B cell (primary cell): ENCODE measurements at regions not wholly inside any gene's neighbourhood (a gene's known extent, or its start where the extent isn't known, plus 50 kb on each side); places are given as distances from the start of the nearest gene placed in this dataset.

Source experiments
- ATAC-seq: fragments of 200-7000 bp; cut with Tn5 transposase; one replicate; pipeline ENCODE4 v1.10.0; 2021; ENCODE audit warnings: low read depth, mild to moderate bottlenecking, moderate number of reproducible peaks, moderate library complexity
- CTCF ChIA-PET: fragments of 350-600 bp; sonication (Branson Sonifier 250); formaldehyde crosslinking; loops from one replicate; lab custom pipeline; 2021; ENCODE audit warnings: antibody characterized with exemption, inconsistent platforms; lab: Charles Lee
- POLR2A ChIA-PET: fragments of 350-600 bp; sonication (Branson Sonifier 250); formaldehyde crosslinking; loops from one replicate; lab custom pipeline; 2021; ENCODE audit warnings: antibody characterized with exemption; lab: Charles Lee
- DNase-seq: peaks from one replicate; pipeline ENCODE4 v3.0.0; 2013
- H2AFZ ChIP-seq: 2 replicates; pipeline ENCODE4 v1.6.1; 2012; ENCODE audit warnings: mild to moderate bottlenecking, low read depth, low read length; ENCODE audit not compliant: insufficient read depth, poor library complexity, severe bottlenecking
- H3K27ac ChIP-seq, 2 donors: 1 replicate in 1 of 2; 2 replicates in 1 of 2; pipeline ENCODE4 v1.5.1; 2012 to 2013; ENCODE audit warnings: low read length in 2 of 2, mild to moderate bottlenecking in 2 of 2, moderate library complexity in 1 of 2
- H3K27me3 ChIP-seq, 4 experiments: fragments of 200-600 bp in 1 of 4; sonication (generic) in 1 of 4; replicated peaks in 1 of 4; 1 replicate in 2 of 4; 2 replicates in 2 of 4; pipeline versions ENCODE4 v1.6.1 to v1.7.0; 2013 to 2016; ENCODE audit warnings: low read length in 3 of 4, mild to moderate bottlenecking in 2 of 4, mixed read lengths in 1 of 4, moderate library complexity in 1 of 4; ENCODE audit not compliant: insufficient read depth in 4 of 4, control insufficient read depth in 3 of 4; ENCODE audit errors: control extremely low read depth in 1 of 4
- H3K36me3 ChIP-seq, 2 experiments: replicated peaks in 1 of 2; 1 replicate in 1 of 2; 2 replicates in 1 of 2; pipeline versions ENCODE4 v1.6.1 to v1.7.1; 2013; ENCODE audit warnings: low read length in 1 of 2; ENCODE audit not compliant: insufficient read depth in 2 of 2, control insufficient read depth in 1 of 2; ENCODE audit errors: control extremely low read depth in 1 of 2, extremely low read depth in 1 of 2
- H3K4me1 ChIP-seq, 2 donors: fragments of 200-600 bp in 1 of 2; sonication (generic) in 1 of 2; 1 replicate in 1 of 2; 2 replicates in 1 of 2; pipeline versions ENCODE4 v1.5.1 to v1.6.1; 2013 to 2017; ENCODE audit warnings: low read length in 2 of 2; ENCODE audit not compliant: control insufficient read depth in 2 of 2, insufficient read depth in 2 of 2
- H3K4me2 ChIP-seq: replicated peaks from 2 replicates; pipeline ENCODE3; 2012; ENCODE audit warnings: mild to moderate bottlenecking, low read depth, low read length; ENCODE audit not compliant: poor library complexity, severe bottlenecking
- H3K4me3 ChIP-seq, 5 experiments: fragments of 200-600 bp in 1 of 5; sonication (generic) in 1 of 5; 1 replicate in 3 of 5; 2 replicates in 2 of 5; pipeline versions ENCODE4 v1.5.1 to v1.7.0; 2011 to 2016; ENCODE audit warnings: low read length in 4 of 5, mild to moderate bottlenecking in 4 of 5, low read depth in 2 of 5, control low read depth in 1 of 5, moderate library complexity in 1 of 5; ENCODE audit not compliant: insufficient read depth in 1 of 5; ENCODE audit errors: control extremely low read depth in 1 of 5, extremely low read depth in 1 of 5
- H3K79me2 ChIP-seq: fragments of 200-600 bp; sonication (generic); one replicate; pipeline ENCODE4 v1.6.0; 2016; ENCODE audit warnings: low read length; ENCODE audit not compliant: control insufficient read depth, insufficient read depth
- H3K9ac ChIP-seq: fragments of 200-600 bp; sonication (generic); 2 replicates; pipeline ENCODE4 v1.6.1; 2017; ENCODE audit warnings: mild to moderate bottlenecking, low read length, moderate library complexity
- H3K9me3 ChIP-seq, 3 donors: one replicate each; pipeline versions ENCODE4 v1.6.1 to v1.7.1; 2013; ENCODE audit warnings: low read length in 2 of 3; ENCODE audit not compliant: control insufficient read depth in 2 of 3, insufficient read depth in 1 of 3; ENCODE audit errors: control extremely low read depth in 1 of 3
- H4K20me1 ChIP-seq: 2 replicates; pipeline ENCODE4 v1.6.0; 2012; ENCODE audit warnings: mild to moderate bottlenecking, low read length; ENCODE audit not compliant: insufficient read depth, control insufficient read depth, poor library complexity, severe bottlenecking
- H3K27ac Mint-ChIP-seq: one replicate; pipeline ENCODE4 v1.8.0; 2021; ENCODE audit warnings: mixed read lengths
- H3K27me3 Mint-ChIP-seq: one replicate; pipeline ENCODE4 v1.8.0; 2021; ENCODE audit warnings: mixed read lengths
- H3K4me1 Mint-ChIP-seq: one replicate; pipeline ENCODE4 v1.8.0; 2021; ENCODE audit warnings: mixed read lengths
- H3K4me3 Mint-ChIP-seq: one replicate; pipeline ENCODE4 v1.8.0; 2021; ENCODE audit warnings: mixed read lengths
- H3K9me3 Mint-ChIP-seq: one replicate; pipeline ENCODE4 v1.8.0; 2022; ENCODE audit warnings: mixed read lengths; ENCODE audit not compliant: insufficient read depth
- CTCF ChIP-seq: fragments of 200-600 bp; IDR thresholded peaks from one replicate; pipeline ENCODE4 v1.8.0; 2022; ENCODE audit warnings: antibody characterized with exemption, mild to moderate bottlenecking
- EZH2 ChIP-seq: IDR thresholded peaks from 2 replicates; pipeline ENCODE4 v1.6.1; 2012; ENCODE audit warnings: borderline replicate concordance, low read depth, mild to moderate bottlenecking, moderate library complexity, low read length; ENCODE audit not compliant: insufficient read depth, poor library complexity, severe bottlenecking
- WGBS: methylation state at CpG from one replicate; pipeline ENCODE4 v1.1.5; 2013; ENCODE audit warnings: missing lambda C conversion rate; ENCODE audit not compliant: insufficient coverage; 5-methylcytosine and 5-hydroxymethylcytosine counted together
- intact Hi-C: fragments of 100-400 bp; cut with micrococcal nuclease; formaldehyde crosslinking; loops from one replicate; pipeline ENCODE4 v1.10.0; 2022

- H2AFZ ChIP-seq: no peak overlapping the region
- H3K4me1 ChIP-seq: peaks cover 0 to 3% of the 10 kb centered on the region in 2 donors
- H3K9me3 Mint-ChIP-seq: no peaks in the 10 kb centered on the region
- no peak for TF ChIP-seq EZH2
- no peak for TF ChIP-seq CTCF
- H3K27ac ChIP-seq: no peak overlapping the region
- intact Hi-C loops: no loop called here
- peaks cover 3% of the 10 kb centered on the region for H3K4me1 Mint-ChIP-seq
- H3K4me3 ChIP-seq: no peak overlapping the region
- DNase-seq (no peak), ATAC-seq (no peak)
- H3K4me2 ChIP-seq: no peak overlapping the region
- H3K27me3 Mint-ChIP-seq: peaks cover 16% of the 10 kb centered on the region
- no peaks in the 10 kb centered on the region for H4K20me1 ChIP-seq
- CTCF ChIA-PET: no interaction called here
- no peak overlapping the region for H3K27ac Mint-ChIP-seq
- no peaks in the 10 kb centered on the region for H3K36me3 ChIP-seq
- H3K27me3 ChIP-seq: peaks cover 0 to 4% (median 0%) of the 10 kb centered on the region in 4 experiments
- no peak overlapping the region for H3K4me3 Mint-ChIP-seq
- POLR2A ChIA-PET: no interaction called here
- 5% methylated on average over 5 of the region's 7 CpGs for WGBS
- no peaks in the 10 kb centered on the region for H3K9me3 ChIP-seq
- no peaks in the 10 kb centered on the region for H3K79me2 ChIP-seq
- no peak overlapping the region for H3K9ac ChIP-seq
These were observed 249.1 kb upstream of the SIX2 start for GRCh38 chr2:45258311-45258710.

- WGBS: 81% methylated on average over 8 of the region's 11 CpGs
These were observed 248.6 kb upstream of the SIX2 start for GRCh38 chr2:45257820-45258219.

More at GRCh38 chr2:45257820-45258219, 248.6 kb upstream of the SIX2 start:
- Mint-ChIP-seq H3K9me3 (no peaks in the 10 kb centered on the region), H3K4me3 (no peak overlapping the region), H3K4me1 (no peaks in the 10 kb centered on the region), H3K27me3 (peaks cover 11% of the 10 kb centered on the region), H3K27ac (no peak overlapping the region)
- Histone ChIP-seq H4K20me1 (no peaks in the 10 kb centered on the region), H3K4me3 (no peak overlapping the region), H3K36me3 (no peaks in the 10 kb centered on the region), H3K79me2 (no peaks in the 10 kb centered on the region), H3K9ac (no peak overlapping the region), H3K27me3 (peaks cover 0 to 4% (median 0%) of the 10 kb centered on the region in 4 experiments), H3K27ac (no peak overlapping the region), H3K4me1 (no peaks in the 10 kb centered on the region), H3K9me3 (no peaks in the 10 kb centered on the region), H3K4me2 (no peak overlapping the region), H2AFZ (no peak overlapping the region)
- intact Hi-C loops: no loop called here
- no peak for DNase-seq
- CTCF ChIA-PET: no interaction called here
- POLR2A ChIA-PET: no interaction called here
- ATAC-seq: no peak
- no peak for TF ChIP-seq CTCF
- no peak for TF ChIP-seq EZH2
